HCT116 (cell line): ENCODE measurements at regions not wholly inside any gene's neighbourhood (a gene's known extent, or its start where the extent isn't known, plus 50 kb on each side); places are given as distances from the start of the nearest gene placed in this dataset.

Experiments used
- ATAC-seq: fragments of 200-7000 bp; cut with Tn5 transposase; 2 replicates; pipeline ENCODE4 v1.9.1; 2020; ENCODE audit warnings: mild to moderate bottlenecking, moderate library complexity
- BruUV-seq: library from RNA; stranded (reverse); fragments of 400-500 nt; replicated peaks from 2 replicates; lab custom pipeline; 2021; lab: Mats Ljungman, UMichigan
- CTCF ChIA-PET: fragments of 300-600 bp; sonication (Branson Sonifier 250); formaldehyde crosslinking; loops from one replicate; lab custom pipeline; 2021; ENCODE audit warnings: antibody characterized with exemption; lab: Charles Lee
- POLR2A ChIA-PET: fragments of 300-600, 350-600 bp; sonication (Branson Sonifier 250); formaldehyde crosslinking; loops from one replicate; lab custom pipeline; 2021; ENCODE audit warnings: antibody characterized with exemption; lab: Charles Lee
- RAD21 ChIA-PET, 2 experiments: fragments of 300-600 bp; sonication (Branson Sonifier 250); formaldehyde crosslinking; loops; one replicate each; lab custom pipeline; 2023; ENCODE audit warnings: low total read pairs in 2 of 2; ENCODE audit not compliant: uncharacterized antibody in 2 of 2, unreplicated experiment in 2 of 2, low non-redundant PET in 1 of 2; lab: Charles Lee
- DNase-seq: peaks from one replicate; pipeline ENCODE4 v3.0.0-alpha.2; 2010; ENCODE audit warnings: low read depth, low spot score
- H2AFZ ChIP-seq: fragments of 200-600 bp; shearing (Covaris generic), sonication (generic); 2 replicates; pipeline ENCODE4 v1.6.1; 2017; ENCODE audit warnings: low read depth, mixed run types, mixed read lengths, antibody characterized with exemption, low read length; ENCODE audit not compliant: poor library complexity, severe bottlenecking
- H3K27ac ChIP-seq: 2 replicates; pipeline ENCODE4 v1.5.1; 2012; ENCODE audit warnings: low read depth, low read length
- H3K27me3 ChIP-seq: fragments of 200-600 bp; sonication (generic); 2 replicates; pipeline ENCODE4 v1.6.1; 2016; ENCODE audit warnings: mixed run types, low read length, mixed read lengths; ENCODE audit not compliant: insufficient read depth
- H3K36me3 ChIP-seq, 2 experiments: fragments of 200-500 bp in 1 of 2; fragments of 200-600 bp in 1 of 2; sonication (Bioruptor generic) in 1 of 2; sonication (generic) in 1 of 2; 2 replicates each; pipeline versions ENCODE4 v1.5.1 to v1.6.1; 2014 to 2016; ENCODE audit warnings: low read length in 2 of 2, inconsistent platforms in 1 of 2, mixed read lengths in 1 of 2, mixed run types in 1 of 2; ENCODE audit not compliant: insufficient read depth in 2 of 2, control insufficient read depth in 1 of 2
- H3K4me1 ChIP-seq, 2 experiments: fragments of 200-600 bp in 1 of 2; sonication (generic) in 1 of 2; 2 replicates each; pipeline versions ENCODE4 v1.5.1 to v1.6.1; 2012 to 2017; ENCODE audit warnings: low read length in 2 of 2, inconsistent platforms in 1 of 2, mild to moderate bottlenecking in 1 of 2, mixed read lengths in 1 of 2, mixed run types in 1 of 2, moderate library complexity in 1 of 2; ENCODE audit not compliant: insufficient read depth in 2 of 2, control insufficient read depth in 1 of 2
- H3K4me2 ChIP-seq: fragments of 200-600 bp; sonication (generic); 2 replicates; pipeline ENCODE4 v1.6.1; 2017; ENCODE audit warnings: mixed run types, low read length, mixed read lengths
- H3K4me3 ChIP-seq, 2 experiments: fragments of 200-600 bp in 1 of 2; sonication (generic) in 1 of 2; replicated peaks in 1 of 2; 2 replicates each; pipeline ENCODE4 v1.5.1; 2011 to 2016; ENCODE audit warnings: low read length in 2 of 2, control low read depth in 1 of 2, low read depth in 1 of 2, mild to moderate bottlenecking in 1 of 2, mixed read lengths in 1 of 2, mixed run types in 1 of 2
- H3K79me2 ChIP-seq: fragments of 200-600 bp; sonication (generic); 2 replicates; pipeline ENCODE4 v1.6.1; 2017; ENCODE audit warnings: mild to moderate bottlenecking, mixed run types, low read length, moderate library complexity, mixed read lengths; ENCODE audit not compliant: insufficient read depth
- H3K9ac ChIP-seq: fragments of 200-600 bp; sonication (generic); 2 replicates; pipeline ENCODE4 v1.6.1; 2016; ENCODE audit warnings: low read length, mixed read lengths
- H3K9me2 ChIP-seq: fragments of 200-600 bp; sonication (generic), shearing (Covaris generic); 2 replicates; pipeline ENCODE4 v1.6.1; 2017; ENCODE audit warnings: mixed run types, mild to moderate bottlenecking, moderate library complexity; ENCODE audit not compliant: insufficient read depth
- H3K9me3 ChIP-seq, 2 experiments: fragments of 200-500 bp in 1 of 2; fragments of 200-600 bp in 1 of 2; sonication (Bioruptor generic) in 1 of 2; sonication (generic) in 1 of 2; 2 replicates each; pipeline ENCODE4 v1.6.1; 2014 to 2017; ENCODE audit warnings: low read length in 2 of 2, mixed read lengths in 2 of 2, inconsistent platforms in 1 of 2, low read depth in 1 of 2, mild to moderate bottlenecking in 1 of 2, mixed run types in 1 of 2, moderate library complexity in 1 of 2; ENCODE audit not compliant: control insufficient read depth in 1 of 2, insufficient read depth in 1 of 2
- H4K20me1 ChIP-seq: fragments of 200-600 bp; sonication (generic), shearing (Covaris generic); 2 replicates; pipeline ENCODE4 v1.6.1; 2017; ENCODE audit warnings: mixed run types, mild to moderate bottlenecking, moderate library complexity; ENCODE audit not compliant: insufficient read depth
- CBX3 ChIP-seq: IDR thresholded peaks from 2 replicates; pipeline ENCODE4 v1.6.1; 2012; ENCODE audit warnings: low read depth
- CEBPB ChIP-seq: IDR thresholded peaks from 2 replicates; pipeline ENCODE4 v1.6.1; 2012; ENCODE audit warnings: low read depth
- EGR1 ChIP-seq: IDR thresholded peaks from 2 replicates; pipeline ENCODE4 v1.6.1; 2012; ENCODE audit warnings: low read depth
- ELF1 ChIP-seq: IDR thresholded peaks from 2 replicates; pipeline ENCODE4 v1.6.1; 2012; ENCODE audit warnings: low read depth, borderline replicate concordance
- EZH2 ChIP-seq: fragments of 200-600 bp; sonication (generic); IDR thresholded peaks from 2 replicates; pipeline ENCODE4 v1.6.1; 2017; ENCODE audit warnings: antibody characterized with exemption, mixed run types
- JUND ChIP-seq: IDR thresholded peaks from 2 replicates; pipeline ENCODE4 v1.6.1; 2012
- POLR2A ChIP-seq: IDR thresholded peaks from 2 replicates; pipeline ENCODE4 v1.7.0; 2011; ENCODE audit warnings: borderline replicate concordance; ENCODE audit not compliant: insufficient read depth, insufficient read length; ENCODE audit errors: extremely low read depth
- POLR2AphosphoS5 ChIP-seq: IDR thresholded peaks from 2 replicates; pipeline ENCODE4 v1.6.1; 2011; ENCODE audit warnings: mild to moderate bottlenecking, low read depth, low read length, moderate library complexity
- RAD21 ChIP-seq: IDR thresholded peaks from 2 replicates; pipeline ENCODE4 v1.6.1; 2012; ENCODE audit warnings: low read depth, mild to moderate bottlenecking
- REST ChIP-seq: IDR thresholded peaks from 2 replicates; pipeline ENCODE4 v1.6.1; 2012; ENCODE audit warnings: low read depth
- SP1 ChIP-seq: IDR thresholded peaks from 2 replicates; pipeline ENCODE4 v1.6.1; 2012; ENCODE audit warnings: low read depth
- SRF ChIP-seq: IDR thresholded peaks from 2 replicates; pipeline ENCODE4 v1.6.1; 2012; ENCODE audit warnings: low read depth
- ZNF274 ChIP-seq: fragments of 200-500 bp; sonication (Bioruptor generic); IDR thresholded peaks from 2 replicates; pipeline ENCODE4 v1.6.1; 2014; ENCODE audit warnings: mild to moderate bottlenecking, low read depth, low read length, inconsistent platforms
- intact Hi-C: fragments of 100-400 bp; cut with micrococcal nuclease; formaldehyde crosslinking; loops from 2 replicates; pipeline ENCODE4 v1.10.0; 2022
- TF ChIP-seq, protein P1 (sequence below): IDR thresholded peaks from 2 replicates; pipeline ENCODE4 v1.6.1; 2011; ENCODE audit warnings: mild to moderate bottlenecking, low read length, moderate library complexity; ENCODE audit not compliant: insufficient replicate concordance; ENCODE audit errors: extremely low read depth
- TF ChIP-seq, protein P2 (sequence below): IDR thresholded peaks from 2 replicates; pipeline ENCODE4 v1.6.1; 2012
- TF ChIP-seq, protein P3 (sequence below): IDR thresholded peaks from 2 replicates; pipeline ENCODE4 v1.6.1; 2012

GRCh38 chr1:81410941-81411340 lies 389.8 kb upstream of the ADGRL2 start:
- no peak overlapping the region for H3K27ac ChIP-seq
- no peaks in the 10 kb centered on the region for H3K9me3 ChIP-seq
- no peak overlapping the region for H3K9ac ChIP-seq
- H3K27me3 ChIP-seq: no peaks in the 10 kb centered on the region
- no peak overlapping the region for H3K4me2 ChIP-seq
- no peak for DNase-seq
- ChIA-PET POLR2A (no interaction called here), CTCF (no interaction called here), RAD21 (no interaction called here)
- H3K4me1 ChIP-seq: no peaks in the 10 kb centered on the region
- H4K20me1 ChIP-seq: no peaks in the 10 kb centered on the region
- TF ChIP-seq EZH2 (no peak), REST (no peak), JUND (no peak), CEBPB (no peak), POLR2AphosphoS5 (no peak), POLR2A (no peak), ZNF274 (no peak), ELF1 (no peak), EGR1 (no peak), SP1 (no peak), SRF (no peak), CBX3 (no peak), RAD21 (no peak)
- TF ChIP-seq, protein P1, sequence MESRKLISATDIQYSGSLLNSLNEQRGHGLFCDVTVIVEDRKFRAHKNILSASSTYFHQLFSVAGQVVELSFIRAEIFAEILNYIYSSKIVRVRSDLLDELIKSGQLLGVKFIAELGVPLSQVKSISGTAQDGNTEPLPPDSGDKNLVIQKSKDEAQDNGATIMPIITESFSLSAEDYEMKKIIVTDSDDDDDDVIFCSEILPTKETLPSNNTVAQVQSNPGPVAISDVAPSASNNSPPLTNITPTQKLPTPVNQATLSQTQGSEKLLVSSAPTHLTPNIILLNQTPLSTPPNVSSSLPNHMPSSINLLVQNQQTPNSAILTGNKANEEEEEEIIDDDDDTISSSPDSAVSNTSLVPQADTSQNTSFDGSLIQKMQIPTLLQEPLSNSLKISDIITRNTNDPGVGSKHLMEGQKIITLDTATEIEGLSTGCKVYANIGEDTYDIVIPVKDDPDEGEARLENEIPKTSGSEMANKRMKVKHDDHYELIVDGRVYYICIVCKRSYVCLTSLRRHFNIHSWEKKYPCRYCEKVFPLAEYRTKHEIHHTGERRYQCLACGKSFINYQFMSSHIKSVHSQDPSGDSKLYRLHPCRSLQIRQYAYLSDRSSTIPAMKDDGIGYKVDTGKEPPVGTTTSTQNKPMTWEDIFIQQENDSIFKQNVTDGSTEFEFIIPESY: no peak
- TF ChIP-seq, protein P2, sequence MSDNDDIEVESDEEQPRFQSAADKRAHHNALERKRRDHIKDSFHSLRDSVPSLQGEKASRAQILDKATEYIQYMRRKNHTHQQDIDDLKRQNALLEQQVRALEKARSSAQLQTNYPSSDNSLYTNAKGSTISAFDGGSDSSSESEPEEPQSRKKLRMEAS: no peak
- TF ChIP-seq, protein P3, sequence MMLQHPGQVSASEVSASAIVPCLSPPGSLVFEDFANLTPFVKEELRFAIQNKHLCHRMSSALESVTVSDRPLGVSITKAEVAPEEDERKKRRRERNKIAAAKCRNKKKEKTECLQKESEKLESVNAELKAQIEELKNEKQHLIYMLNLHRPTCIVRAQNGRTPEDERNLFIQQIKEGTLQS: no peak
- ATAC-seq: no peak
- no TSS peak for BruUV-seq
- intact Hi-C loops: no loop called here
- H3K9me2 ChIP-seq: no peaks in the 10 kb centered on the region
- no peak overlapping the region for H3K4me3 ChIP-seq
- H3K79me2 ChIP-seq: no peaks in the 10 kb centered on the region
- no peaks in the 10 kb centered on the region for H3K36me3 ChIP-seq
- H2AFZ ChIP-seq: no peak overlapping the region
